GM19455 (cell line): ENCODE measurements at regions not wholly inside any gene's neighbourhood (a gene's known extent, or its start where the extent isn't known, plus 50 kb on each side); places are given as distances from the start of the nearest gene placed in this dataset.
"Not testable (repeated sequence)": the region's sequence is repeated elsewhere in the genome, so short reads cannot be mapped to it uniquely, and the experiment has no call there.

Source experiments
- ATAC-seq: cut with Tn5 transposase; IDR thresholded peaks from one replicate; pipeline ENCODE4 v1.9.1; 2021; ENCODE audit not compliant: unreplicated experiment

GRCh38 chr18:79579807-79580497, 99.7 kb upstream of the CTDP1 start:
- no peak for ATAC-seq

- no peak for ATAC-seq
Observed at GRCh38 chr18:79580498-79581171, 99.0 kb upstream of the CTDP1 start.

- ATAC-seq, result no peak
Observed at GRCh38 chr18:79581406-79581805, 98.2 kb upstream of the CTDP1 start.

GRCh38 chr18:79581911-79582310, 97.7 kb upstream of the CTDP1 start:
- no peak for ATAC-seq

GRCh38 chr18:79582978-79583377, 96.6 kb upstream of the CTDP1 start:
- ATAC-seq, result no peak

GRCh38 chr18:79583426-79583825, 96.2 kb upstream of the CTDP1 start:
- ATAC-seq, result no peak

GRCh38 chr18:79583984-79584401, 95.6 kb upstream of the CTDP1 start:
- no peak for ATAC-seq

- ATAC-seq, result no peak
Observed at GRCh38 chr18:79584491-79585394, 94.9 kb upstream of the CTDP1 start.

GRCh38 chr18:79585395-79586370, 93.9 kb upstream of the CTDP1 start:
- no peak for ATAC-seq

- ATAC-seq, result no peak
Observed at GRCh38 chr18:79586436-79587225, 93.0 kb upstream of the CTDP1 start.

- no peak for ATAC-seq
Observed at GRCh38 chr18:79587226-79587741, 92.3 kb upstream of the CTDP1 start.

GRCh38 chr18:79587779-79588635, 91.6 kb upstream of the CTDP1 start:
- no peak for ATAC-seq

GRCh38 chr18:79588636-79589481, 90.7 kb upstream of the CTDP1 start:
- ATAC-seq, result no peak

- no peak for ATAC-seq
Observed at GRCh38 chr18:79589601-79590091, 90.0 kb upstream of the CTDP1 start.

- ATAC-seq, result no peak
Observed at GRCh38 chr18:79590191-79591031, 89.2 kb upstream of the CTDP1 start.

GRCh38 chr18:79591032-79591308, 88.6 kb upstream of the CTDP1 start:
- no peak for ATAC-seq

GRCh38 chr18:79592684-79593083, 86.9 kb upstream of the CTDP1 start:
- ATAC-seq, result not testable (repeated sequence)
